H1 (cell line): ENCODE measurements at regions not wholly inside any gene's neighbourhood (a gene's known extent, or its start where the extent isn't known, plus 50 kb on each side); places are given as distances from the start of the nearest gene placed in this dataset.

Experiments used
- CTCF ChIA-PET: fragments of 300-600 bp; sonication (Branson Sonifier 250); formaldehyde crosslinking; loops from one replicate; lab custom pipeline; 2021; ENCODE audit not compliant: partially characterized antibody; lab: Charles Lee
- POLR2A ChIA-PET: fragments of 300-600 bp; sonication (Branson Sonifier 250); formaldehyde crosslinking; loops from one replicate; lab custom pipeline; 2021; ENCODE audit warnings: inconsistent platforms; ENCODE audit not compliant: partially characterized antibody; lab: Charles Lee
- DNase-seq, 2 experiments: peaks; one replicate each; pipeline versions ENCODE4 v3.0.0 to v3.0.0-alpha.2; 2010 to 2022; ENCODE audit warnings: low spot score in 2 of 2, low read depth in 1 of 2, mixed read lengths in 1 of 2
- FAIRE-seq: peaks from 2 replicates; lab custom pipeline; 2011; peaks lifted over from hg19 to GRCh38; lab: Jason Lieb, UNC
- H2AFZ ChIP-seq: 2 replicates; pipeline ENCODE4 v1.8.1; 2012; ENCODE audit warnings: low read length, inconsistent platforms
- H2AK5ac ChIP-seq: 2 replicates; pipeline ENCODE4 v1.6.1; 2013; ENCODE audit warnings: low read depth, low read length
- H2BK120ac ChIP-seq: replicated peaks from 2 replicates; pipeline ENCODE3; 2013; ENCODE audit warnings: low read depth, low read length, inconsistent platforms
- H2BK12ac ChIP-seq: 2 replicates; pipeline ENCODE4 v1.6.1; 2013; ENCODE audit warnings: low read depth, low read length
- H2BK15ac ChIP-seq: 2 replicates; pipeline ENCODE4 v1.6.1; 2013; ENCODE audit warnings: low read length
- H2BK20ac ChIP-seq: 2 replicates; pipeline ENCODE4 v1.6.1; 2013; ENCODE audit warnings: low read length
- H2BK5ac ChIP-seq: 2 replicates; pipeline ENCODE4 v1.6.1; 2013; ENCODE audit warnings: low read depth, low read length
- H3K14ac ChIP-seq: 2 replicates; pipeline ENCODE4 v1.6.1; 2013; ENCODE audit warnings: inconsistent platforms; ENCODE audit not compliant: insufficient read length
- H3K18ac ChIP-seq: 2 replicates; pipeline ENCODE4 v1.6.1; 2013; ENCODE audit warnings: low read length; ENCODE audit errors: extremely low read depth
- H3K23ac ChIP-seq: 2 replicates; pipeline ENCODE4 v1.6.1; 2013; ENCODE audit warnings: inconsistent platforms; ENCODE audit not compliant: insufficient read length
- H3K23me2 ChIP-seq: 2 replicates; pipeline ENCODE4 v1.6.1; 2013; ENCODE audit warnings: low read depth, low read length
- H3K27ac ChIP-seq: 2 replicates; pipeline ENCODE4 v1.6.1; 2011; ENCODE audit warnings: low read depth, low read length, inconsistent platforms
- H3K27me3 ChIP-seq, 4 experiments: replicated peaks in 1 of 4; 1 replicate in 1 of 4; 2 replicates in 3 of 4; pipeline versions ENCODE4 v1.6.1 to v1.8.1; 2011 to 2013; ENCODE audit warnings: low read length in 3 of 4, mild to moderate bottlenecking in 3 of 4, inconsistent platforms in 2 of 4, mixed read lengths in 2 of 4, moderate library complexity in 1 of 4; ENCODE audit not compliant: control insufficient read depth in 3 of 4, insufficient read depth in 3 of 4; ENCODE audit errors: extremely low read depth in 1 of 4
- H3K36me3 ChIP-seq, 4 experiments: 2 replicates each; pipeline versions ENCODE4 v1.6.1 to v1.8.1; 2011 to 2013; ENCODE audit warnings: mild to moderate bottlenecking in 4 of 4, low read length in 3 of 4, moderate library complexity in 2 of 4, control low read depth in 1 of 4, inconsistent platforms in 1 of 4; ENCODE audit not compliant: insufficient read depth in 4 of 4, control insufficient read depth in 2 of 4
- H3K4ac ChIP-seq: replicated peaks from 2 replicates; pipeline ENCODE3; 2013; ENCODE audit warnings: low read length, low read depth, mixed read lengths, inconsistent platforms; ENCODE audit not compliant: insufficient read length
- H3K4me1 ChIP-seq, 4 experiments: replicated peaks in 1 of 4; 1 replicate in 1 of 4; 2 replicates in 3 of 4; pipeline versions ENCODE4 v1.6.1 to v1.8.1; 2011 to 2013; ENCODE audit warnings: low read length in 3 of 4, inconsistent platforms in 2 of 4, mixed read lengths in 1 of 4; ENCODE audit not compliant: insufficient read depth in 4 of 4, control insufficient read depth in 3 of 4
- H3K4me2 ChIP-seq, 2 experiments: 2 replicates each; pipeline versions ENCODE4 v1.6.1 to v1.8.1; 2011 to 2013; ENCODE audit warnings: low read depth in 2 of 2, low read length in 2 of 2, control low read depth in 1 of 2, inconsistent platforms in 1 of 2, mild to moderate bottlenecking in 1 of 2; ENCODE audit not compliant: insufficient read depth in 1 of 2
- H3K4me3 ChIP-seq, 4 experiments: fragments of 200-600, 300-600 bp in 1 of 4; sonication (generic), shearing (Covaris generic), sonication (Bioruptor Twin) in 1 of 4; 2 replicates each; pipeline versions ENCODE4 v1.5.1 to v1.8.1; 2011 to 2016; ENCODE audit warnings: low read length in 4 of 4, low read depth in 3 of 4, control low read depth in 2 of 4, inconsistent platforms in 2 of 4, mild to moderate bottlenecking in 2 of 4, mixed read lengths in 1 of 4, moderate library complexity in 1 of 4; ENCODE audit not compliant: insufficient read depth in 2 of 4; ENCODE audit errors: extremely low read depth in 1 of 4
- H3K56ac ChIP-seq: replicated peaks from 2 replicates; pipeline ENCODE3; 2013; ENCODE audit warnings: low read depth, mild to moderate bottlenecking, mixed read lengths, low read length, inconsistent platforms; ENCODE audit not compliant: insufficient read length
- H3K79me1 ChIP-seq: 2 replicates; pipeline ENCODE4 v1.6.1; 2013; ENCODE audit warnings: low read depth, low read length, control low read depth
- H3K79me2 ChIP-seq, 2 experiments: 2 replicates each; pipeline versions ENCODE4 v1.6.1 to v1.8.1; 2012 to 2013; ENCODE audit warnings: low read length in 2 of 2, mild to moderate bottlenecking in 2 of 2, inconsistent platforms in 1 of 2; ENCODE audit not compliant: insufficient read depth in 2 of 2, control insufficient read depth in 1 of 2
- H3K9ac ChIP-seq, 4 experiments: replicated peaks in 1 of 4; 1 replicate in 1 of 4; 2 replicates in 3 of 4; pipeline versions ENCODE4 v1.6.1 to v1.8.1; 2011 to 2013; ENCODE audit warnings: low read depth in 3 of 4, low read length in 3 of 4, control low read depth in 2 of 4, mild to moderate bottlenecking in 2 of 4, moderate library complexity in 2 of 4, inconsistent platforms in 1 of 4; ENCODE audit errors: extremely low read depth in 1 of 4
- H3K9me3 ChIP-seq, 2 experiments: 2 replicates each; pipeline versions ENCODE4 v1.6.1 to v1.8.1; 2012 to 2013; ENCODE audit warnings: mild to moderate bottlenecking in 2 of 2, moderate library complexity in 2 of 2, control low read depth in 1 of 2, inconsistent platforms in 1 of 2, low read depth in 1 of 2, low read length in 1 of 2, mixed read lengths in 1 of 2; ENCODE audit not compliant: insufficient read depth in 2 of 2
- H4K20me1 ChIP-seq, 2 experiments: replicated peaks in 1 of 2; 2 replicates each; pipeline versions ENCODE3 to v1.8.1; 2011 to 2013; ENCODE audit warnings: inconsistent platforms in 2 of 2, low read length in 2 of 2, mild to moderate bottlenecking in 1 of 2; ENCODE audit not compliant: insufficient read depth in 2 of 2, control insufficient read depth in 1 of 2
- H4K5ac ChIP-seq: 2 replicates; pipeline ENCODE4 v1.6.1; 2013; ENCODE audit warnings: low read length, low read depth, mixed read lengths, inconsistent platforms; ENCODE audit not compliant: insufficient read length
- H4K8ac ChIP-seq: 2 replicates; pipeline ENCODE4 v1.8.0; 2013; ENCODE audit warnings: mild to moderate bottlenecking, moderate library complexity, low read length, inconsistent platforms; ENCODE audit not compliant: insufficient read depth; ENCODE audit errors: extremely low read depth
- H4K91ac ChIP-seq: replicated peaks from 2 replicates; pipeline ENCODE3; 2013; ENCODE audit warnings: low read length, mixed read lengths, inconsistent platforms; ENCODE audit not compliant: insufficient read length
- ASH2L ChIP-seq: fragments of 200-600, 300-600 bp; sonication (generic); IDR thresholded peaks from one replicate; pipeline ENCODE4 v1.7.1; 2017; ENCODE audit warnings: low read length
- BRCA1 ChIP-seq: IDR thresholded peaks from 2 replicates; pipeline ENCODE4 v1.6.1; 2012; ENCODE audit warnings: low read depth, low read length, improper control_type of control experiment
- CTCF ChIP-seq, 3 experiments: IDR thresholded peaks; 1 replicate in 2 of 3; 2 replicates in 1 of 3; pipeline versions ENCODE4 v1.5.1 to v1.6.1; 2011; ENCODE audit warnings: low read length in 3 of 3, mild to moderate bottlenecking in 3 of 3, inconsistent platforms in 2 of 3, low read depth in 1 of 3, moderate library complexity in 1 of 3; ENCODE audit not compliant: insufficient read depth in 1 of 3; ENCODE audit errors: control extremely low read depth in 1 of 3
- E2F6 ChIP-seq: IDR thresholded peaks from 2 replicates; pipeline ENCODE4 v1.6.1; 2012; ENCODE audit warnings: inconsistent platforms
- JUND ChIP-seq: IDR thresholded peaks from 2 replicates; pipeline ENCODE4 v1.6.1; 2011; ENCODE audit warnings: mild to moderate bottlenecking, improper control_type of control experiment, low read length
- whole genome bisulfite sequencing, 2 experiments: shearing (Covaris generic) in 1 of 2; methylation state at CpG; one replicate each; pipeline versions ENCODE4 v1.1.6 to v1.1.7; 2013 to 2015; ENCODE audit warnings: low lambda C conversion rate in 2 of 2, mixed read lengths in 2 of 2, inconsistent platforms in 1 of 2, low coverage in 1 of 2, missing lambda C conversion rate in 1 of 2; ENCODE audit not compliant: insufficient replicate concordance in 2 of 2, insufficient coverage in 1 of 2, insufficient read length in 1 of 2; ENCODE audit errors: extremely low coverage in 1 of 2, missing lambda C conversion rate in 1 of 2; 5-methylcytosine and 5-hydroxymethylcytosine counted together

GRCh38 chr17:59456428-59456827 is 109.0 kb upstream of the DHX40 start:
- no peaks in the 10 kb centered on the region for H3K36me3 ChIP-seq
- H3K23ac ChIP-seq, result no peak overlapping the region
- H3K56ac ChIP-seq, result no peak overlapping the region
- CTCF ChIA-PET, result interaction anchor here (1.3 to 2.0 kb wide), 2 partner anchors 15 to 16 kb away, joined by 3 to 5 read pairs; no protein-coding TSS in a partner anchor
- 87% methylated on average over 7 of the region's 7 CpGs; no CpG with 5 or more reads in 1 of the 2 experiments for WGBS, 2 experiments
- H3K14ac ChIP-seq, result no peak overlapping the region
- no peak overlapping the region for H2BK15ac ChIP-seq
- no peaks in the 10 kb centered on the region for H4K20me1 ChIP-seq
- no peak for FAIRE-seq
- no peak overlapping the region for H2BK120ac ChIP-seq
- H3K4me2 ChIP-seq, result no peak overlapping the region
- H3K23me2 ChIP-seq, result peaks cover 1% of the 10 kb centered on the region; the same call in 1 of the 2 replicates
- no peak overlapping the region for H2AFZ ChIP-seq
- H4K5ac ChIP-seq, result no peak overlapping the region
- no peak overlapping the region for H4K91ac ChIP-seq
- H3K4me1 ChIP-seq, result no peaks in the 10 kb centered on the region
- no peak overlapping the region for H3K27ac ChIP-seq
- H3K9ac ChIP-seq, result no peak overlapping the region
- H3K4ac ChIP-seq, result no peak overlapping the region
- no peaks in the 10 kb centered on the region for H3K27me3 ChIP-seq
- H2BK12ac ChIP-seq, result no peak overlapping the region
- H3K18ac ChIP-seq, result no peak overlapping the region
- H4K8ac ChIP-seq, result no peak overlapping the region
- POLR2A ChIA-PET, result no interaction called here
- no peak overlapping the region for H2BK20ac ChIP-seq
- no peak overlapping the region for H2BK5ac ChIP-seq
- H3K79me1 ChIP-seq, result no peaks in the 10 kb centered on the region
- no peaks in the 10 kb centered on the region for H3K9me3 ChIP-seq
- no peak overlapping the region for H3K4me3 ChIP-seq
- H2AK5ac ChIP-seq, result no peak overlapping the region
- no peak for DNase-seq
- H3K79me2 ChIP-seq, result no peaks in the 10 kb centered on the region
- TF ChIP-seq BRCA1, result no peak
- TF ChIP-seq JUND, result no peak
- TF ChIP-seq ASH2L, result no peak
- TF ChIP-seq CTCF (IDR thresholded peaks at IDR 0.05; ENCODE audit: control extremely low read depth in 1 of 3, insufficient read depth in 1 of 3, low read depth in 1 of 3, low read length in 3 of 3), result no peak
- TF ChIP-seq E2F6, result no peak
